Duodenal mucosa (tissue), 2 donors: ENCODE measurements at regions not wholly inside any gene's neighbourhood (a gene's known extent, or its start where the extent isn't known, plus 50 kb on each side); places are given as distances from the start of the nearest gene placed in this dataset.

Source experiments
- H3K27ac ChIP-seq: one replicate; pipeline ENCODE4 v1.7.0; 2013; ENCODE audit warnings: low read depth, low read length
- H3K27me3 ChIP-seq, 2 donors: one replicate each; pipeline ENCODE4 v1.7.0; 2013; ENCODE audit warnings: low read length in 2 of 2, control low read depth in 1 of 2; ENCODE audit not compliant: insufficient read depth in 2 of 2, control insufficient read depth in 1 of 2
- H3K36me3 ChIP-seq, 2 donors: one replicate each; pipeline ENCODE4 v1.7.0; 2013; ENCODE audit warnings: low read length in 2 of 2, control low read depth in 1 of 2; ENCODE audit not compliant: insufficient read depth in 2 of 2, control insufficient read depth in 1 of 2
- H3K4me1 ChIP-seq, 2 donors: one replicate each; pipeline ENCODE4 v1.7.0; 2013; ENCODE audit warnings: low read length in 2 of 2, control low read depth in 1 of 2; ENCODE audit not compliant: insufficient read depth in 2 of 2, control insufficient read depth in 1 of 2
- H3K4me3 ChIP-seq, 2 donors: one replicate each; pipeline ENCODE4 v1.7.0; 2013; ENCODE audit warnings: low read length in 2 of 2, low read depth in 1 of 2
- H3K9ac ChIP-seq, 2 donors: one replicate each; pipeline ENCODE4 v1.7.0; 2013; ENCODE audit warnings: low read length in 2 of 2, low read depth in 1 of 2
- H3K9me3 ChIP-seq, 2 donors: one replicate each; pipeline ENCODE4 v1.7.0; 2013; ENCODE audit warnings: low read length in 2 of 2, control low read depth in 1 of 2; ENCODE audit not compliant: control insufficient read depth in 1 of 2

DNA sequence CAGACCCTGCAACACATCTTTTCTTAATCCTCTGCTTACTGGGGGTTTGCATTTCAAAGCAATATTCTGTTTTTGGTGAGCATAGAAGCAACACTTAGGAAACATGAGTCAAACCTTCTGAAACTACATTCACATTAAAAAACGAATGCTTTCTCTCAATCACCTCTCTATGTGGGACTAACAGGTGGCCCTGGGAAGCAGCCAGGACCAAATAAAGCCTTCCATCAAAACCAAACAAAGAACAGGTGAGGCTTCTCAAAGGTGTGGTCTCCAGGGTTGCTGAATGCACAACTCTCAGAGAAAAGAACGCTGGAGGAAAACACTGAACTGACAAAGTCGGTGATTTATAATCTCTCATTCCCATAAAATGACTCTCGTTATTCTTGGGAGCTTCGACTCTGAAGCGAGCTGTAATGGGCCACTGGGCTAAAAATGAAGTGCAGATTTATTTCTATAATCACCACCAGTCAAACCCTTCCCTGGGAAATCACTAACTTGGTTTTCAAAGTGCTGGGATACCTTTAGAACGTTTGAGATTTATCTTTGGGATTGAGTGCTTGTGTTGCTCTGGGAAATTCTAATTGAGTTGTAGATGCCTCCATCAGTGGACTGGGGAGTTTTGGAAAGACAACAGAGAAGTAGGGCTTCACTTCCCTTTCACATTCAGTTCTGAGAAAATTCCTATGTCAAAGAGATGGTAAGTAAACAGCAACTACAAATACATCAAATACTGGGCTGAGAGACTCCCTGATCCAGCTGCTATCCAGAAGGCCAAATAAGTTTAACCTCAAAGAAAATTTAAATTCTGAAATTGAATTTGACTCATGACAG lies 262.0 kb upstream of the TMPO start:
- no peak overlapping the region for H3K27ac ChIP-seq
- H3K9me3 ChIP-seq, result no peaks in the 10 kb centered on the region
- H3K27me3 ChIP-seq, result no peaks in the 10 kb centered on the region
- no peak overlapping the region for H3K9ac ChIP-seq
- H3K4me1 ChIP-seq, result no peaks in the 10 kb centered on the region
- H3K4me3 ChIP-seq, result no peak overlapping the region
- no peaks in the 10 kb centered on the region for H3K36me3 ChIP-seq

DNA sequence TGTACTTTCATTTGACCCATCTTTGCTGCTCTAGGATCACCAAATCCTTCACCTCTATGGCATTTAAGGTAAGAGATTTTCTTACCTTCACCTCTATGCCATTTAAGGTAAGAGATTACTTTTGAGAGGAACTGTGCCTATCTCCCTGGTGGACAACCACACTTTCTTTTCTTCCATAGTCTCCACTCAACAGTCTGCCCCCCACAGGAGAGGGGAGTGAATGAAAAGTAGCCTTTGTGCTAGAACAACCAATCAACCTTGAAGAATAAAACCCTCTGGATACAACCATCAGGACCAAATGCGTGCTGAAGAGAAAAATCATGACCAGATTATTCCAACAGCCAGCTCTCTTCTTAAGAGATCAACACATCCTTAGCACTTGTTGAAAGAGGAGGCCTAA lies 258.6 kb upstream of the TMPO start:
- Histone ChIP-seq H3K4me3 (no peak overlapping the region), H3K9me3 (no peaks in the 10 kb centered on the region), H3K27me3 (no peaks in the 10 kb centered on the region), H3K4me1 (no peaks in the 10 kb centered on the region), H3K9ac (no peak overlapping the region), H3K27ac (no peak overlapping the region), H3K36me3 (no peaks in the 10 kb centered on the region)

DNA sequence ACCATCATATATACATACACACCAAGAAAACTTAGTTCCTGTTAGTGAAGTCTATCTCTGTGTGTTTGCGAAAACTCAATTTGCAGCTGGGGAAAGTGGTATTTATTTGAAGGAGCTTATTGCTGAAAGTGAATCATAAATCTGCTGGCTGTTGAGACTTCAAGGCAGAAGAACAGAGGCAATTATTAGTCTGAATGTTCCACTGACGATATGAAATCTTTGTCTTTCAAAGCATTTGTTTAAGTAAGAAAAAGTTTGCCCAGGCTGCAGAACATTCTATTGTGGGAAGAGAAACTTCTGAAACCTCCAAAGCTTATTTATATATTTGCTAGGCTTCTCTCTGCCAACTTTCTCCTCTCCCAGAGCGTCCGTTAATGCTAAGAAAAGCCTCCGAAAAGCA lies 255.7 kb upstream of the TMPO start:
- no peaks in the 10 kb centered on the region for H3K4me1 ChIP-seq
- no peak overlapping the region for H3K9ac ChIP-seq
- H3K9me3 ChIP-seq, result no peaks in the 10 kb centered on the region
- H3K4me3 ChIP-seq, result no peak overlapping the region
- H3K27me3 ChIP-seq, result no peaks in the 10 kb centered on the region
- no peaks in the 10 kb centered on the region for H3K36me3 ChIP-seq
- H3K27ac ChIP-seq, result no peak overlapping the region

DNA sequence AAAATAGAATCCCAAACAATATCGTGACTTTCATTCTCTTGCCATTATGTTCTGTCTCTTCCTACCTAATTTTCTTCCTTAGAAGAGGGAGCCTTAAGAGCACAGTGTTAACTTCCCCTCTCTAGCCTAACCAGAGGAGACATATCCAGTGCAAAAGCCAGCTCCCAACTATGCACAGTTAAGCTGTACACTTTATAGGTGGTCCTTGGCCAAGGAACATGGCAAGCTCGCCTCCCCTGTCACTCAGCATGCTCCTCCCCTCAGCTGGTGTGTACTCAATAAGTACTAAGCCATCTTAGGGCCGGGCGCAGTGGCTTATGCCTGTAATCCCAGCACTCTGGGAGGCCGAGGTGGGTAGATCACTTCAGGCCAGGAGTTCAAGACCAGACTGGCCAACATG lies 255.1 kb upstream of the TMPO start:
- Histone ChIP-seq H3K27me3 (no peaks in the 10 kb centered on the region), H3K4me3 (no peak overlapping the region), H3K27ac (no peak overlapping the region), H3K4me1 (no peaks in the 10 kb centered on the region), H3K9me3 (no peaks in the 10 kb centered on the region), H3K9ac (no peak overlapping the region), H3K36me3 (no peaks in the 10 kb centered on the region)

DNA sequence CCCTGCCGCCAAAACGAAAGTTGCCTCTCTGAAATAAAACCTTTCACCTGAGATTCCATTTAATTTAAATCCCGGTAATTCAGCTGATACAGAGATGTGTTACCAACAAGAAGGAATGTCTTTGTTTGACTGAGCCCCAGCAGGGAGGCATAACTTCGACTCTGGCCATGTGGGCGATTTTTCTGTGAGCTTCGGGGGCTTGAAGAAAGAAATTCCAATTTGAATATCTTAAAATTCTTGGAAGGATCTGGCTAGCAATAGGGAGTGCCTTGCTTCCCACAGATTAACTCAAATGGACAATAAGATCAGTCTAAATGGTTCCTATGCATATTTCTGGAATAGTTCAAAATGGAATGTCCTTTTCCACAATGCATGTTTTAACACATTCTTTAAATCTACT lies 252.5 kb upstream of the TMPO start:
- no peak overlapping the region for H3K4me3 ChIP-seq
- H3K9ac ChIP-seq, result no peak overlapping the region
- H3K4me1 ChIP-seq, result no peaks in the 10 kb centered on the region
- H3K9me3 ChIP-seq, result no peaks in the 10 kb centered on the region
- no peaks in the 10 kb centered on the region for H3K36me3 ChIP-seq
- H3K27me3 ChIP-seq, result no peaks in the 10 kb centered on the region
- H3K27ac ChIP-seq, result no peak overlapping the region

DNA sequence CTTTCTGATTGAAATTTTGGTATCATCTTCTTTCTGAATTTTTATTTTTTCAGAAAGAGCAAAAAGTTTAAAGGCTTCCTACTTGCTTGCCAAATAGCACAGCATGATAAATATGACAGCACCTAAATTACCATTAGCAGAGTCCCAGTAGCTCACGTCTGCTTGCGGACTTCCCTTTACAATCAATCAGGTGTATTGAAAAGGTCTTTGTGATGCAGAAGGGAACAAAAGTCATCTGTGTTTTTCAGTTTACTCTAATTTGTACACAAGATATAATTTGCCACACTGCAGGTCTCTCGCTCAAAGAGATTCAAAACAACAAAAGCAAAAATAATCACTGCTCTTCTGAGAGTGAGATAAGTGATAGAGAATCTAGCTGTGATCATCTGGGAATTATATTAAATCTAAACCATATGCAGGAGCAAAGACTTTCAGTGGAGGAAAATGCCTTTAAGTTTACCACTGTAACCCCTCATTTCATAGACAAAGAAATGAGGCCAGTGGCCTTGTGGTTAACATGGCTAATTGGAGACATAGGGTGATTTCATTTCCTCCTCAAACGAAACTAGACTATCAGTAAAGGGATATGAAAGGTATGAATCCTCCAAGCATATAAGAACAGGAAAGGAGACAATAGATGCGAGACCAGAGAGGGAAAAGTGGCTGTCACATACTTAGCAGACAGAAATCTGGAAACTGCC lies 240.8 kb upstream of the TMPO start:
- Histone ChIP-seq H3K4me3 (no peak overlapping the region), H3K4me1 (no peaks in the 10 kb centered on the region), H3K9ac (no peak overlapping the region), H3K27me3 (no peaks in the 10 kb centered on the region), H3K9me3 (no peaks in the 10 kb centered on the region), H3K36me3 (no peaks in the 10 kb centered on the region), H3K27ac (no peak overlapping the region)

DNA sequence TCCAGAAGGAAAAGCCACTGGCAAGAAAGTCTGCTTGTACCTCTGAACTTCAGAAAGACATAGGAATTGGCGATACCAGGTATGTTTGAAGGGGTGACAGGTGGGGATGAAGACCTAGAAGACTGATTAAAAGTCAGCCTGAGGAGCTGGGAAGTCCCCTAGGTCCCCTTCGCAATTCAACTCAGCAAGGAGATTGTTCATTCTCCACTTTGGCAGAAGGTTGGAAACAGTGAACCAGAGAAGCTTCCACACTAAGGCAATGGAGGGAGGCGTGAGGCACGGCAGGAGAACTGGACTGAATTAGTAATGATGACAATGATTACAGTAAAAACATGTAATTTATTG lies 240.3 kb upstream of the TMPO start:
- Histone ChIP-seq H3K4me3 (no peak overlapping the region), H3K27me3 (no peaks in the 10 kb centered on the region), H3K4me1 (no peaks in the 10 kb centered on the region), H3K9ac (no peak overlapping the region), H3K9me3 (no peaks in the 10 kb centered on the region), H3K27ac (no peak overlapping the region), H3K36me3 (no peaks in the 10 kb centered on the region)

DNA sequence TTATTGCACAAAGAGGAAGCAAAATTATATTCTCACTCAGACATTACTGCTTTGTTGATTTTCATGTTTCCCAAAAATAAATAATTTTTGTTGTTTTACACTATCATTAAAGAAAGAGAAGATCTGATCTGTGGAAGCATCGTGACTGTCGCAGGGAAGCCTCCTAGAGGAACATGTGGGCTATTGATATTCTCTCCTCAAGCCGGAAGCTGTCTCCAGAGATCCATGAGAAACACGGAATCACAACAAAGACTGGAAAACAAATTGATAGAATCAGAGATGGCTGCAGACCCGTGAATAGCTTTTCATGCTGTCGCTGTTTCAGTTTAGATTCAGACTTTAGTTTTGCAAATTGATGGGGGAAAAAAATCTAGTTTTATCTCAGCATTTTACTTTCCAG lies 235.2 kb upstream of the TMPO start:
- no peaks in the 10 kb centered on the region for H3K27me3 ChIP-seq
- H3K27ac ChIP-seq, result no peak overlapping the region
- no peaks in the 10 kb centered on the region for H3K9me3 ChIP-seq
- no peak overlapping the region for H3K9ac ChIP-seq
- H3K36me3 ChIP-seq, result no peaks in the 10 kb centered on the region
- no peaks in the 10 kb centered on the region for H3K4me1 ChIP-seq
- H3K4me3 ChIP-seq, result no peak overlapping the region

DNA sequence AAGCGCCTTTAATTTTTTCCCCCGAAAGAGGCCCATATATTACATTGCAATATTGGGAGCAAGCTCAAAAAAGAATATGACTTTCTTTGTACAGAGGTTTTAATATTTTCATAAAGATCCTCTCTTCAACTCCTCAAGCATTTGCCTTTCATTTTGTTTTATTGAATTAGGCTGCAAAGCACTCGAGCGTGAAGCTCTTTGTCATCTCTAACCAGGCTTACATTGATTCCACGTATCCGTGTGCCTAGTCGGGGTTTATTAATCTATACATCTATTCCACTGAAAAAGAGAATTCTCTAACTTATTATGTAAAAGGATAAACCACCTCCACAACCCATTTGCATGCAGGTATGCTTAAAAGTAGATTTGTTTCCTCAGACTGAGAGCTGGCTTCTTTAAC lies 234.8 kb upstream of the TMPO start:
- no peaks in the 10 kb centered on the region for H3K9me3 ChIP-seq
- H3K4me1 ChIP-seq, result no peaks in the 10 kb centered on the region
- no peak overlapping the region for H3K9ac ChIP-seq
- no peaks in the 10 kb centered on the region for H3K27me3 ChIP-seq
- H3K36me3 ChIP-seq, result no peaks in the 10 kb centered on the region
- H3K27ac ChIP-seq, result no peak overlapping the region
- H3K4me3 ChIP-seq, result no peak overlapping the region

DNA sequence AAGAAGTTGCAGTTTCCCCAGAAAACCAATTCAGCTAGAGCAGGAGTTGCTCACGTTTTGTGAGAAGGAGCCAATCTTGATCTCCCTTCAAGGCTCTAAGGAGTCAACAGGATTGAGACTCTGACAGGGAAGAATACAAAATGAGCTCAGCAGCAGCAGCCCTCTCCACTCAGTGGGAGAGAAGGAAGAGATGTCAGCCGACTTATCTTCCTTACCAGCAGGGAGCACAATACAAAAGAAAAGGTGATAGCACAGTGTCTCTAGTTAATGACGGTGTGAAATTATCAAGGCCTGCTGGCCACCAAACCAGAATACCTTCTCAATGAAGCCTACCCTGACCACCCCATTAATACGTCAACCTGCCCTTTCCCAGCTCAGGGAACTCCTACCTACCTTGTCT lies 223.6 kb upstream of the TMPO start:
- Histone ChIP-seq H3K4me1 (no peaks in the 10 kb centered on the region), H3K9ac (no peak overlapping the region), H3K36me3 (no peaks in the 10 kb centered on the region), H3K4me3 (no peak overlapping the region), H3K27ac (no peak overlapping the region), H3K27me3 (peaks cover 0 to 4% of the 10 kb centered on the region in 2 donors), H3K9me3 (no peaks in the 10 kb centered on the region)
